Stimulated activated CD4-positive, alpha-beta T cell treated with anti-CD3 and anti-CD28 coated beads, Interleukin-1b, Interleukin-23, amount 100 ng/mL, for 48 hours (primary cell): ENCODE measurements at regions not wholly inside any gene's neighbourhood (a gene's known extent, or its start where the extent isn't known, plus 50 kb on each side); places are given as distances from the start of the nearest gene placed in this dataset.
A peak's percentile ranks its signal among the peaks of the same experiment; 100 is the strongest.

Experiments used
- DNase-seq: peaks from one replicate; pipeline ENCODE4 v3.0.0-alpha.2; 2020

- DNase-seq, result no peak
Measured at GRCh38 chr2:45248214-45248613, 239.0 kb upstream of the SIX2 start.

- no peak for DNase-seq
Measured at GRCh38 chr2:45244928-45245327, 235.7 kb upstream of the SIX2 start.

GRCh38 chr2:45242161-45242741, 233.0 kb upstream of the SIX2 start:
- no peak for DNase-seq

GRCh38 chr2:45241061-45241561, 231.9 kb upstream of the SIX2 start:
- no peak for DNase-seq

- DNase-seq, result peak; percentile 33
Measured at GRCh38 chr2:45237850-45238542, 228.7 kb upstream of the SIX2 start.

GRCh38 chr2:45237128-45237527, 227.9 kb upstream of the SIX2 start:
- no peak for DNase-seq

GRCh38 chr2:45236268-45236667, 227.0 kb upstream of the SIX2 start:
- no peak for DNase-seq

GRCh38 chr2:45233301-45233700, 224.0 kb upstream of the SIX2 start:
- no peak for DNase-seq

- DNase-seq, result no peak
Measured at GRCh38 chr2:45232818-45233217, 223.6 kb upstream of the SIX2 start.

GRCh38 chr2:45229411-45229810, 220.2 kb upstream of the SIX2 start:
- DNase-seq, result no peak

GRCh38 chr2:45227347-45227746, 218.1 kb upstream of the SIX2 start:
- DNase-seq, result no peak

GRCh38 chr2:45224993-45225380, 215.7 kb upstream of the SIX2 start:
- DNase-seq, result no peak

GRCh38 chr2:45224321-45224992, 215.2 kb upstream of the SIX2 start:
- no peak for DNase-seq

GRCh38 chr2:45223531-45223930, 214.3 kb upstream of the SIX2 start:
- no peak for DNase-seq

GRCh38 chr2:45220227-45220626, 211.0 kb upstream of the SIX2 start:
- no peak for DNase-seq

- DNase-seq, result no peak
Measured at GRCh38 chr2:45218931-45219339, 209.7 kb upstream of the SIX2 start.

- no peak for DNase-seq
Measured at GRCh38 chr2:45218297-45218696, 209.0 kb upstream of the SIX2 start.

- DNase-seq, result no peak
Measured at GRCh38 chr2:45216118-45216517, 206.9 kb upstream of the SIX2 start.

- no peak for DNase-seq
Measured at GRCh38 chr2:45214550-45214949, 205.3 kb upstream of the SIX2 start.

- DNase-seq, result no peak
Measured at GRCh38 chr2:45212953-45213635, 203.8 kb upstream of the SIX2 start.

- no peak for DNase-seq
Measured at GRCh38 chr2:45211636-45212035, 202.4 kb upstream of the SIX2 start.

GRCh38 chr2:45210462-45211195, 201.4 kb upstream of the SIX2 start:
- DNase-seq, result no peak

- DNase-seq, result no peak
Measured at GRCh38 chr2:45209875-45210274, 200.6 kb upstream of the SIX2 start.
